Liver (tissue), 3 donors: ENCODE measurements at regions not wholly inside any gene's neighbourhood (a gene's known extent, or its start where the extent isn't known, plus 50 kb on each side); places are given as distances from the start of the nearest gene placed in this dataset.

Experiments used
- GABPA ChIP-seq, 2 donors: IDR thresholded peaks in 1 of 2; conservative IDR thresholded peaks in 1 of 2; 2 replicates each; pipeline ENCODE4 v1.6.1; 2016; ENCODE audit warnings: antibody characterized with exemption in 2 of 2, mild to moderate bottlenecking in 1 of 2, moderate library complexity in 1 of 2
- JUND ChIP-seq, 2 donors: IDR thresholded peaks; 2 replicates each; pipeline ENCODE4 v1.6.1; 2016; ENCODE audit warnings: antibody characterized with exemption in 2 of 2
- SP1 ChIP-seq: IDR thresholded peaks from 2 replicates; pipeline ENCODE4 v1.6.1; 2018; ENCODE audit warnings: antibody characterized with exemption, mild to moderate bottlenecking
- TAF1 ChIP-seq: conservative IDR thresholded peaks from 2 replicates; pipeline ENCODE4 v1.6.1; 2016; ENCODE audit warnings: antibody characterized with exemption, mild to moderate bottlenecking
- YY1 ChIP-seq: IDR thresholded peaks from 2 replicates; pipeline ENCODE4 v1.6.1; 2016; ENCODE audit warnings: antibody characterized with exemption, mild to moderate bottlenecking
- TF ChIP-seq, protein P1 (sequence below): fragments of 150-350 bp; IDR thresholded peaks from 2 replicates; pipeline ENCODE4 v1.5.1; 2017; ENCODE audit warnings: improper control_type of control experiment, low read depth, low read length; ENCODE audit not compliant: missing input control
- TF ChIP-seq, protein P2 (sequence below): IDR thresholded peaks from 2 replicates; pipeline ENCODE4 v1.6.1; 2016; ENCODE audit warnings: antibody characterized with exemption
- donor health status: healthy.
- donor health status: healthy.

DNA sequence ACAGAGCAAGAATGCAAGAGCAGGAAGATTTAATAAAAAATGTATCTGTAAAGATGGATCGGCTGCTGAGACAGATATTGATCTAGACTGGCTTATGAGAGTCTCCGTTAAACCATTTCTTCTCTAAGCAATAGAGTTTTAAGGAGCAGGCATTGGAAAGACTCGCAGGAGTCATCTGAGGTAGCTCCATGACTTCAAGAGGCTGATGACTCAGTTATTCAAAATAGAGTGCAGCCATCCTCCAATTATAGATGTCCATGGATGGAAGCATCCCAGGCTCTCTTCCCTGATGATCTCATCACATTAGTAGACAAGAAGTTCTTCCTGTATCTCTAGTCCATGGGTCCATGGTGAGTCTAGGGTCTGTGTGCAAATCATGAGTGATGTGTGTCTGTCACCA is 638.3 kb upstream of the TMEM132C start:
- TF ChIP-seq, protein P1, sequence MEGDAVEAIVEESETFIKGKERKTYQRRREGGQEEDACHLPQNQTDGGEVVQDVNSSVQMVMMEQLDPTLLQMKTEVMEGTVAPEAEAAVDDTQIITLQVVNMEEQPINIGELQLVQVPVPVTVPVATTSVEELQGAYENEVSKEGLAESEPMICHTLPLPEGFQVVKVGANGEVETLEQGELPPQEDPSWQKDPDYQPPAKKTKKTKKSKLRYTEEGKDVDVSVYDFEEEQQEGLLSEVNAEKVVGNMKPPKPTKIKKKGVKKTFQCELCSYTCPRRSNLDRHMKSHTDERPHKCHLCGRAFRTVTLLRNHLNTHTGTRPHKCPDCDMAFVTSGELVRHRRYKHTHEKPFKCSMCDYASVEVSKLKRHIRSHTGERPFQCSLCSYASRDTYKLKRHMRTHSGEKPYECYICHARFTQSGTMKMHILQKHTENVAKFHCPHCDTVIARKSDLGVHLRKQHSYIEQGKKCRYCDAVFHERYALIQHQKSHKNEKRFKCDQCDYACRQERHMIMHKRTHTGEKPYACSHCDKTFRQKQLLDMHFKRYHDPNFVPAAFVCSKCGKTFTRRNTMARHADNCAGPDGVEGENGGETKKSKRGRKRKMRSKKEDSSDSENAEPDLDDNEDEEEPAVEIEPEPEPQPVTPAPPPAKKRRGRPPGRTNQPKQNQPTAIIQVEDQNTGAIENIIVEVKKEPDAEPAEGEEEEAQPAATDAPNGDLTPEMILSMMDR: no peak
- TF ChIP-seq GABPA (IDR thresholded peaks at IDR 0.05 in 1 of 2, conservative IDR thresholded peaks at IDR 0.05 in 1 of 2) (no peak), YY1 (no peak), SP1 (no peak), JUND (IDR thresholded peaks at IDR 0.05) (no peak), TAF1 (no peak)
- TF ChIP-seq, protein P2, sequence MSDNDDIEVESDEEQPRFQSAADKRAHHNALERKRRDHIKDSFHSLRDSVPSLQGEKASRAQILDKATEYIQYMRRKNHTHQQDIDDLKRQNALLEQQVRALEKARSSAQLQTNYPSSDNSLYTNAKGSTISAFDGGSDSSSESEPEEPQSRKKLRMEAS: no peak
